NCI-H526 (cell line): ENCODE measurements at regions not wholly inside any gene's neighbourhood (a gene's known extent, or its start where the extent isn't known, plus 50 kb on each side); places are given as distances from the start of the nearest gene placed in this dataset.
"Not testable (repeated sequence)": the region's sequence is repeated elsewhere in the genome, so short reads cannot be mapped to it uniquely, and the experiment has no call there.

Experiments
- DNase-seq, 2 experiments: peaks; one replicate each; lab custom pipeline; 2025; lab: John Stamatoyannopoulos, UW

- no peak for DNase-seq
These were observed 147.8 kb downstream of the SEM1 start for GRCh38 chr7:96561892-96562291.

- no peak for DNase-seq
These were observed 151.1 kb downstream of the SEM1 start for GRCh38 chr7:96558530-96558929.

- DNase-seq, result no peak
These were observed 151.6 kb downstream of the SEM1 start for GRCh38 chr7:96558093-96558492.

GRCh38 chr7:96557598-96557997, 152.0 kb downstream of the SEM1 start:
- not testable (repeated sequence) for DNase-seq

GRCh38 chr7:96548664-96549063, 161.0 kb downstream of the SEM1 start:
- DNase-seq, result peak; percentile 93 to 94

GRCh38 chr7:96547371-96547811, 162.3 kb downstream of the SEM1 start:
- DNase-seq, result peak; percentile 83 to 88

GRCh38 chr7:96546426-96546825, 163.2 kb downstream of the SEM1 start:
- no peak for DNase-seq

- DNase-seq, result no peak
These were observed 170.2 kb downstream of the SEM1 start for GRCh38 chr7:96539471-96539870.

- DNase-seq, result no peak
These were observed 171.0 kb downstream of the SEM1 start for GRCh38 chr7:96538632-96539031.

- no peak for DNase-seq
These were observed 175.4 kb downstream of the SEM1 start for GRCh38 chr7:96534221-96534620.

GRCh38 chr7:96532428-96532935, 177.2 kb downstream of the SEM1 start:
- DNase-seq, result peak in 1 of 2 experiments; percentile 18

GRCh38 chr7:96531331-96531730, 178.3 kb downstream of the SEM1 start:
- DNase-seq, result no peak

GRCh38 chr7:96530786-96531185, 178.9 kb downstream of the SEM1 start:
- DNase-seq, result no peak

GRCh38 chr7:96527133-96527827, 182.4 kb downstream of the SEM1 start:
- no peak for DNase-seq

GRCh38 chr7:96526496-96526895, 183.2 kb downstream of the SEM1 start:
- peak in 1 of 2 experiments; percentile 9 for DNase-seq

GRCh38 chr7:96521068-96521894, 188.4 kb downstream of the SEM1 start:
- peak in 1 of 2 experiments; percentile 10 for DNase-seq

GRCh38 chr7:96508371-96508770, 186.5 kb upstream of the SLC25A13 start:
- DNase-seq, result no peak

GRCh38 chr7:96503597-96503996, 181.7 kb upstream of the SLC25A13 start:
- no peak for DNase-seq

- DNase-seq, result no peak
These were observed 179.4 kb upstream of the SLC25A13 start for GRCh38 chr7:96501318-96501717.

GRCh38 chr7:96499532-96499931, 177.6 kb upstream of the SLC25A13 start:
- no peak for DNase-seq

GRCh38 chr7:96497567-96497966, 175.7 kb upstream of the SLC25A13 start:
- no peak for DNase-seq

GRCh38 chr7:96495751-96496216, 173.9 kb upstream of the SLC25A13 start:
- DNase-seq, result peak; percentile 64 to 67

GRCh38 chr7:96486681-96487080, 164.8 kb upstream of the SLC25A13 start:
- DNase-seq, result no peak
